ENCODE measurements at regions not wholly inside any gene's neighbourhood (a gene's known extent, or its start where the extent isn't known, plus 50 kb on each side); places are given as distances from the start of the nearest gene placed in this dataset.
A peak's percentile ranks its signal among the peaks of the same experiment; 100 is the strongest.

DNA sequence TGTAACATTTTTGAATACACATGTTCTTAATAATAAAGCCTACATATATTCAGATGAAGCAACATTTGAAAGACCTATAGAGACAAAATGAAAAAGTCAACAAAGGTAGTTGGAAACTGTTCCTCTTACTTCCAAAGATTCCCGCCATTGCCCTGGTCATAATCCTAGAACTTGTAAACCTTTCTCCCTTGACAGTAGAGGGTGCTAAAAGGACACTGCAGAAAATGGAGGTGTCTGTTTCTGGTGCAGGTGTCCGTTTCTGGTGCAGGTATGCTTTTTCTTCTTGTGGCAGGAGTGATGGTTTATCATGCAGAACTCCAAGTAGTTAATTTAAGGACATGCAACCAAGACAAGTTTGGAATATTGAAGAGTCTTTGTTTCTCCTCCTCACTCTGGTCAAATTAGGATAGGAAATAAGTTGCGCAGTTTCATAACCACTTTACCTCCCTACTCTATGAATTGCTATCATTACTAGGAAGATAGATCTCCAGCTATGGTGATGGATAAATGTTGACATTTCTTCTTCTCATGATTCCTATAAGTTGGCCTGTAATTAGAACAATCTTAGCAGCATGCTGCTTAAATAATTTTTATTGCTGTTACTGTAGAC, 56.0 kb upstream of the FAM174A start:
- no peak overlapping the region for H2AFZ ChIP-seq (ENCODE audit: low read depth, low read length)
- DNase-seq = no peak
- no peaks in the 10 kb centered on the region for H3K36me3 ChIP-seq (ENCODE audit: insufficient read depth, low read length)
- no peaks in the 10 kb centered on the region for H3K9me3 ChIP-seq (ENCODE audit: insufficient read depth, low read length, severe bottlenecking)
- no peaks in the 10 kb centered on the region for H3K79me2 ChIP-seq (ENCODE audit: insufficient read depth, low read length)
- no peak overlapping the region for H3K4me3 ChIP-seq (ENCODE audit: low read depth in 1 of 2, low read length in 2 of 2)
- H3K27ac ChIP-seq (ENCODE audit: low read length) = no peak overlapping the region
- no peaks in the 10 kb centered on the region for H3K4me1 ChIP-seq (ENCODE audit: insufficient read depth, low read length)
- H4K20me1 ChIP-seq (ENCODE audit: insufficient read depth, low read length) = no peaks in the 10 kb centered on the region
- no peak for ATAC-seq (ENCODE audit: insufficient read depth, low read depth)
- no peaks in the 10 kb centered on the region for H3K27me3 ChIP-seq (ENCODE audit: insufficient read depth, low read length, poor library complexity)
- H3K9ac ChIP-seq (ENCODE audit: low read depth, low read length) = no peak overlapping the region
- no peak overlapping the region for H3K4me2 ChIP-seq (ENCODE audit: insufficient read depth, low read length)
- no peak for TF ChIP-seq EZH2 (IDR thresholded peaks at IDR 0.05; ENCODE audit: borderline replicate concordance, low read depth, low read length, severe bottlenecking)
- TF ChIP-seq, protein P1, sequence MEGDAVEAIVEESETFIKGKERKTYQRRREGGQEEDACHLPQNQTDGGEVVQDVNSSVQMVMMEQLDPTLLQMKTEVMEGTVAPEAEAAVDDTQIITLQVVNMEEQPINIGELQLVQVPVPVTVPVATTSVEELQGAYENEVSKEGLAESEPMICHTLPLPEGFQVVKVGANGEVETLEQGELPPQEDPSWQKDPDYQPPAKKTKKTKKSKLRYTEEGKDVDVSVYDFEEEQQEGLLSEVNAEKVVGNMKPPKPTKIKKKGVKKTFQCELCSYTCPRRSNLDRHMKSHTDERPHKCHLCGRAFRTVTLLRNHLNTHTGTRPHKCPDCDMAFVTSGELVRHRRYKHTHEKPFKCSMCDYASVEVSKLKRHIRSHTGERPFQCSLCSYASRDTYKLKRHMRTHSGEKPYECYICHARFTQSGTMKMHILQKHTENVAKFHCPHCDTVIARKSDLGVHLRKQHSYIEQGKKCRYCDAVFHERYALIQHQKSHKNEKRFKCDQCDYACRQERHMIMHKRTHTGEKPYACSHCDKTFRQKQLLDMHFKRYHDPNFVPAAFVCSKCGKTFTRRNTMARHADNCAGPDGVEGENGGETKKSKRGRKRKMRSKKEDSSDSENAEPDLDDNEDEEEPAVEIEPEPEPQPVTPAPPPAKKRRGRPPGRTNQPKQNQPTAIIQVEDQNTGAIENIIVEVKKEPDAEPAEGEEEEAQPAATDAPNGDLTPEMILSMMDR (IDR thresholded peaks at IDR 0.05; ENCODE audit: borderline replicate concordance, extremely low read depth, low read length, poor library complexity, severe bottlenecking) = peak; percentile 57

DNA sequence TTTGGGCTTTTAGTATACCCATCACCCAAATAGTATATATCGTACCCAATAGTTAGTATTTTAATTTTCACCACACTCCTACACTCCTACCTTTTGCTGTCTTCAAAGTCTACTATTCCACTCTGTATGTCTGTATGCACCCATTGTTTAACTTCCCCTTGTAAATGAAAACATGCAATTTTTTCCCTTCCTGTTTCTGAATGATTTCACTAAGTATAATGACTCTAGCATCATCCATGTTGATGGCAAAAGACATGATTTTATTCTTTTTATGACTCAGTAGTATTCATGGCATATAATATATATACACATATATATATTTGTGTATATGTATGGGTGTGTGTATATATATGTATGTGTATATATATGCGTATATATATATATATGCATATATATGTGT, 63.1 kb upstream of the FAM174A start:
- H3K9ac ChIP-seq (ENCODE audit: low read depth, low read length) = no peak overlapping the region
- H3K27me3 ChIP-seq (ENCODE audit: insufficient read depth, low read length, poor library complexity) = no peaks in the 10 kb centered on the region
- H3K27ac ChIP-seq (ENCODE audit: low read length) = no peak overlapping the region
- no peaks in the 10 kb centered on the region for H3K79me2 ChIP-seq (ENCODE audit: insufficient read depth, low read length)
- H2AFZ ChIP-seq (ENCODE audit: low read depth, low read length) = no peak overlapping the region
- no peak overlapping the region for H3K4me2 ChIP-seq (ENCODE audit: insufficient read depth, low read length)
- DNase-seq = no peak
- no peak overlapping the region for H3K4me3 ChIP-seq (ENCODE audit: low read depth in 1 of 2, low read length in 2 of 2)
- no peak for ATAC-seq (ENCODE audit: insufficient read depth, low read depth)
- 0 out of 2 replicates have a peak, but pooled peaks cover 2% of the 10 kb centered on the region for H3K4me1 ChIP-seq (ENCODE audit: insufficient read depth, low read length)
- no peaks in the 10 kb centered on the region for H3K36me3 ChIP-seq (ENCODE audit: insufficient read depth, low read length)
- no peaks in the 10 kb centered on the region for H4K20me1 ChIP-seq (ENCODE audit: insufficient read depth, low read length)
- TF ChIP-seq, protein P1 (IDR thresholded peaks at IDR 0.05; ENCODE audit: borderline replicate concordance, extremely low read depth, low read length, poor library complexity, severe bottlenecking) = no peak
- no peak for TF ChIP-seq EZH2 (IDR thresholded peaks at IDR 0.05; ENCODE audit: borderline replicate concordance, low read depth, low read length, severe bottlenecking)
- H3K9me3 ChIP-seq (ENCODE audit: insufficient read depth, low read length, severe bottlenecking) = no peaks in the 10 kb centered on the region

DNA sequence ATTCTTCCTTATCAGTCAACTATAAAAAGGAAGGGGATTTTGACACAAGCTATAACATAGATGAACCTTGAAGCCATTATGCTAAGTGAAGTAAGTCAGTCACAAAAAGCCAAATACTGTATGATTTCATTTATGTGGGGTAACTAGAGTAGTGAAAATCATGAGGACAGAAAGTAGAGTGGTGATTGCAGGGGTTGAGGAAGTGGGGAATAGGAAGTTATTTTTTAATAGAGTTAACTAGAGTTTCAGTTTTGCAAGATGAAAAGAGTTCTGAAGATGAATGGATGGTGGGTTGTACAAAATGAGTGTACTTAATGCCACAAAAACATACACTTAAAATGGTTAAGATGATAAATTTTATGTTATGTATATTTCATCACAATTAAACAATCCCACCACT, 65.4 kb upstream of the FAM174A start:
- no peaks in the 10 kb centered on the region for H3K9me3 ChIP-seq (ENCODE audit: insufficient read depth, low read length, severe bottlenecking)
- no peaks in the 10 kb centered on the region for H3K79me2 ChIP-seq (ENCODE audit: insufficient read depth, low read length)
- H3K9ac ChIP-seq (ENCODE audit: low read depth, low read length) = no peak overlapping the region
- H3K27ac ChIP-seq (ENCODE audit: low read length) = no peak overlapping the region
- 0 out of 3 replicates have a peak, but pooled peaks have one; percentile 22 for ATAC-seq (ENCODE audit: insufficient read depth, low read depth)
- H3K4me3 ChIP-seq (ENCODE audit: low read depth in 1 of 2, low read length in 2 of 2) = no peak overlapping the region
- no peaks in the 10 kb centered on the region for H4K20me1 ChIP-seq (ENCODE audit: insufficient read depth, low read length)
- 0 out of 2 replicates have a peak, but pooled peaks cover 2% of the 10 kb centered on the region for H3K4me1 ChIP-seq (ENCODE audit: insufficient read depth, low read length)
- no peak overlapping the region for H2AFZ ChIP-seq (ENCODE audit: low read depth, low read length)
- DNase-seq = no peak
- H3K4me2 ChIP-seq (ENCODE audit: insufficient read depth, low read length) = no peak overlapping the region
- no peaks in the 10 kb centered on the region for H3K27me3 ChIP-seq (ENCODE audit: insufficient read depth, low read length, poor library complexity)
- no peak for TF ChIP-seq EZH2 (IDR thresholded peaks at IDR 0.05; ENCODE audit: borderline replicate concordance, low read depth, low read length, severe bottlenecking)
- TF ChIP-seq, protein P1 (IDR thresholded peaks at IDR 0.05; ENCODE audit: borderline replicate concordance, extremely low read depth, low read length, poor library complexity, severe bottlenecking) = no peak
- H3K36me3 ChIP-seq (ENCODE audit: insufficient read depth, low read length) = no peaks in the 10 kb centered on the region
